ENCODE measurements at regions not wholly inside any gene's neighbourhood (a gene's known extent, or its start where the extent isn't known, plus 50 kb on each side); places are given as distances from the start of the nearest gene placed in this dataset.

DNA sequence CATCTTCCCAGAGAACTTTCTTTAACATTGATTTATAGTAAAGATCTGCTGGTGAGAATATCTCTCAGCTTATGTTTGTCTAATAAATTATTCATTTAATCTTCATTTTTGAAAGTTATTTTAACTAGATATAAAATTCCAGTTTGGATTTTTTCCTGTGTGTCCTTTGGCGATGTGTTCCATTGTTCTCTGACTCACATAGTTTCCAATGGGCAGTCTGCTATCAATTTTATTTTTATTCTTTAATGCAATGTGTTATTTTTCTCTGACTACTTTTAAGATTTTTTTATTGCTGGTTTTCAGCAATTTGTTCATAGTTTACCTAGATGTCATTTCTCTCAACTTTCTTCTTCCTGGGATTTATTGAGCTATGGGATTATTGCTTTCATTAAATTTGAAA is 325.2 kb upstream of the POGK start:
- Mint-ChIP-seq H3K9me3 (peaks cover 31% of the 10 kb centered on the region), H3K27me3 (ENCODE audit: low read depth) (no peaks in the 10 kb centered on the region), H3K4me1 (no peaks in the 10 kb centered on the region), H3K4me3 (no peak overlapping the region), H3K27ac (no peak overlapping the region), H3K36me3 (no peaks in the 10 kb centered on the region)
- TF ChIP-seq, protein P1, sequence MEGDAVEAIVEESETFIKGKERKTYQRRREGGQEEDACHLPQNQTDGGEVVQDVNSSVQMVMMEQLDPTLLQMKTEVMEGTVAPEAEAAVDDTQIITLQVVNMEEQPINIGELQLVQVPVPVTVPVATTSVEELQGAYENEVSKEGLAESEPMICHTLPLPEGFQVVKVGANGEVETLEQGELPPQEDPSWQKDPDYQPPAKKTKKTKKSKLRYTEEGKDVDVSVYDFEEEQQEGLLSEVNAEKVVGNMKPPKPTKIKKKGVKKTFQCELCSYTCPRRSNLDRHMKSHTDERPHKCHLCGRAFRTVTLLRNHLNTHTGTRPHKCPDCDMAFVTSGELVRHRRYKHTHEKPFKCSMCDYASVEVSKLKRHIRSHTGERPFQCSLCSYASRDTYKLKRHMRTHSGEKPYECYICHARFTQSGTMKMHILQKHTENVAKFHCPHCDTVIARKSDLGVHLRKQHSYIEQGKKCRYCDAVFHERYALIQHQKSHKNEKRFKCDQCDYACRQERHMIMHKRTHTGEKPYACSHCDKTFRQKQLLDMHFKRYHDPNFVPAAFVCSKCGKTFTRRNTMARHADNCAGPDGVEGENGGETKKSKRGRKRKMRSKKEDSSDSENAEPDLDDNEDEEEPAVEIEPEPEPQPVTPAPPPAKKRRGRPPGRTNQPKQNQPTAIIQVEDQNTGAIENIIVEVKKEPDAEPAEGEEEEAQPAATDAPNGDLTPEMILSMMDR (IDR thresholded peaks at IDR 0.05; ENCODE audit: unreplicated experiment) = no peak
- DNase-seq (ENCODE audit: low spot score in 2 of 2, unreplicated experiment in 2 of 2) = no peak

DNA sequence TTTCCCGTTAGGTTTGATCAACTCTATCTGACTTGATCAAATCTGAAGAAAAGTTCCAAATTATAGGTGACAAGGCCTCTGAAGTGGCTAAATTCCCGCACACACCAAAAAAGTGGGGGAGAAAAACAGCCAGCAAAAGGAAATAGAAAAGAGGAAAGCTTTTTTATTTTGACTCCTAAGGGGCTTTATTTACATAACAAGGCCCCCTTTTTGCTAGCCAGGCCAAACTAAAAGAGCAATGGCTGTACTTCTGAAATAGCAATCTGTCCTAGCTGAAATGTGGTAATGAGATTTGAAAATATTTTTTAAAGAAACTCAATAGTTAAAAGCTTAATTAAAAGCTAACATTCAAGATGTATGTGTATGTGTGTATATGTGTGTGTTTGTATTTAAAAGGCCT is 311.5 kb upstream of the POGK start:
- H3K4me3 Mint-ChIP-seq = no peak overlapping the region
- H3K27ac Mint-ChIP-seq = no peak overlapping the region
- H3K9me3 Mint-ChIP-seq = peaks cover 23% of the 10 kb centered on the region
- H3K4me1 Mint-ChIP-seq = no peaks in the 10 kb centered on the region
- DNase-seq (ENCODE audit: low spot score in 2 of 2, unreplicated experiment in 2 of 2) = no peak
- TF ChIP-seq, protein P1 (IDR thresholded peaks at IDR 0.05; ENCODE audit: unreplicated experiment) = no peak
- H3K36me3 Mint-ChIP-seq = no peaks in the 10 kb centered on the region
- no peaks in the 10 kb centered on the region for H3K27me3 Mint-ChIP-seq (ENCODE audit: low read depth)

DNA sequence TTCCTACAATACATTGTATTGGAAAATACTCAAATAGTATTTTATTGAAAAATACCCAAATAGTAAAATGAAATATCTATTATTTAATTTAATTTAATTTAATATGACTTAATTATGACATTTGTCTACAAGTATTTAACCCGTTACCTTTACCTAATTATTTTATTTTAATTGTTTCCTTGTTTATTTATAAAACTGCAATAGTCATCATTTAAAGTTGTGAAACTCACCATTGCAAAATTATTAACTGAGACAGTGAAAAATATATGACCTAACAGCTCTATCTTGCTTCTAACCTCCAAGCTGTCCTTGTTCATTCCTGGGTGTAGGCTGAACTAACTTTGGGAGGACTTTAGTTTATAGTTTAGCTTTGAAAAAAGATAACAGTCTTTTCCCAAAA is 300.6 kb upstream of the POGK start:
- Mint-ChIP-seq H3K4me3 (no peak overlapping the region), H3K27ac (no peak overlapping the region), H3K36me3 (no peaks in the 10 kb centered on the region), H3K9me3 (peaks cover 48% of the 10 kb centered on the region), H3K4me1 (no peaks in the 10 kb centered on the region), H3K27me3 (ENCODE audit: low read depth) (no peaks in the 10 kb centered on the region)
- TF ChIP-seq, protein P1 (IDR thresholded peaks at IDR 0.05; ENCODE audit: unreplicated experiment) = no peak
- no peak for DNase-seq (ENCODE audit: low spot score in 2 of 2, unreplicated experiment in 2 of 2)

DNA sequence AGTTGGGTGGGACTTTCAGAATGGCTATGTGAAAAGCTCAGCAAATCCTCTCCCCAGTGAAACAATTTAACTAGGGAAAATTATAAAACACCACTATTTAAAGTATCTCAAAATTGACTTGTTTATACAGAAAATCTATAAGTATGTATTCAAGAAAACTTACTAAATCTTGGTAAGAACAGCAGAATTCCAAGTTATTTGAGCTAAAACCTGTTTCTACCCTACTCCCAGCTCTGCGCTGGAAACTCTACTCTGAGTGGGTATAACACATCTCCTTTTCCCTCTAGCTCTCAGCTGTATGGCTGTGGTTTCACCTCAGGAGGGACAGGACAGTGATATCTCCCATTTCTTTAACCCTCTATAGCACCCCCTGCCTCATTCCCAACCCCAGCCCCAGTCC is 295.2 kb upstream of the POGK start:
- Mint-ChIP-seq H3K27me3 (ENCODE audit: low read depth) (no peaks in the 10 kb centered on the region), H3K36me3 (no peaks in the 10 kb centered on the region), H3K4me3 (no peak overlapping the region), H3K9me3 (peaks cover 45% of the 10 kb centered on the region), H3K4me1 (no peaks in the 10 kb centered on the region), H3K27ac (no peak overlapping the region)
- no peak for DNase-seq (ENCODE audit: low spot score in 2 of 2, unreplicated experiment in 2 of 2)
- TF ChIP-seq, protein P1 (IDR thresholded peaks at IDR 0.05; ENCODE audit: unreplicated experiment) = no peak

DNA sequence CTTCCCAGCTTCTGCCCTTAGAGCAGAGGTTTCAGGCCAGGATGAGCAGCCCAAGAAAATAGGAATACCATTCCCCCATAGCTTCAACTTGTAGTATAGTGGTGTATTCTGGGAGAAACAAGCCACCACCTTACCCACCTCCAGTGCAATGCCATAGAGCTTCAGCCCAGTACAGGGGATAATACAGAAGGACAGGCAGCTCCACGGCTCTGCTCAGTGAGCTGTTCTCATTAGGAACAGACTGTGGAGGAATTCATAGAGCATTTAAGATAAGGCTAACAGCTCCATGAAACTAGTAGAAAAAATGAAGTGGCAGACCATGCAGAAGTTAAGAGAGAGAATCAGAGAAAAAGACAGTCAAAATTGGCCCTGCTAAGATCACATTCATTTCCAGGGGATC is 294.7 kb upstream of the POGK start:
- TF ChIP-seq, protein P1 (IDR thresholded peaks at IDR 0.05; ENCODE audit: unreplicated experiment) = no peak

DNA sequence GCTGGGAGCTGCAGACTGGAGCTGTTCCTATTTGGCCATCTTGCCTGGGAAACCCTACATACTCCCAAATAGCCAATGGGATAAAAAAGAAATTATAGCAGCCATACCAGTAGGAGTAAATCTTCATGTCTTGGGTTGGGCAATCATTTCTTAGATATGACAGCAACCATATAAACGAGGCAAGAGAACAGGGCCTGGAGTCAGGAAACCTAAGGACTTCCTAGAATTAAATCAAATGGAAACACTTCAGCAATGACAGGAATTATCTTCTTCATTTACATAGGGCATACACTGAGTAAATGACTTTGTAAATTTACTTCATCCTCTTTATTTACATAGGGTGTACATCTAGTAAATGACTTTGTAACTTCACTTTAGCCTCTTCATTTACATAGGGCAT is 286.6 kb upstream of the POGK start:
- Mint-ChIP-seq H3K9me3 (peaks cover 55% of the 10 kb centered on the region), H3K4me1 (no peaks in the 10 kb centered on the region), H3K27me3 (ENCODE audit: low read depth) (no peaks in the 10 kb centered on the region), H3K36me3 (no peaks in the 10 kb centered on the region), H3K27ac (no peak overlapping the region), H3K4me3 (no peak overlapping the region)
- TF ChIP-seq, protein P1 (IDR thresholded peaks at IDR 0.05; ENCODE audit: unreplicated experiment) = no peak
- DNase-seq (ENCODE audit: low spot score in 2 of 2, unreplicated experiment in 2 of 2) = no peak

More for the DNA sequence above, 294.7 kb upstream of the POGK start:
- Mint-ChIP-seq H3K27ac (no peak overlapping the region), H3K36me3 (no peaks in the 10 kb centered on the region), H3K27me3 (ENCODE audit: low read depth) (no peaks in the 10 kb centered on the region), H3K4me3 (no peak overlapping the region), H3K9me3 (peaks cover 50% of the 10 kb centered on the region), H3K4me1 (no peaks in the 10 kb centered on the region)
- DNase-seq (ENCODE audit: low spot score in 2 of 2, unreplicated experiment in 2 of 2) = no peak
